Left ventricle myocardium inferior (tissue), 1 donor: ENCODE measurements at regions not wholly inside any gene's neighbourhood (a gene's known extent, or its start where the extent isn't known, plus 50 kb on each side); places are given as distances from the start of the nearest gene placed in this dataset.
A peak's percentile ranks its signal among the peaks of the same experiment; 100 is the strongest.

Source experiments
- DNase-seq: peaks from one replicate; pipeline ENCODE4 v3.0.0-alpha.2; 2020
- H3K27ac ChIP-seq: fragments of 200-600 bp; replicated peaks from 2 replicates; pipeline ENCODE4 v1.8.0; 2021
- H3K27me3 ChIP-seq: fragments of 200-600 bp; 2 replicates; pipeline ENCODE4 v1.8.0; 2021; ENCODE audit warnings: low read depth
- H3K36me3 ChIP-seq: fragments of 200-600 bp; 2 replicates; pipeline ENCODE4 v1.8.0; 2021
- H3K4me1 ChIP-seq: fragments of 200-600 bp; 2 replicates; pipeline ENCODE4 v1.8.0; 2021
- H3K4me3 ChIP-seq: fragments of 200-600 bp; 2 replicates; pipeline ENCODE4 v1.8.0; 2021; ENCODE audit warnings: mild to moderate bottlenecking, moderate library complexity
- H3K9me3 ChIP-seq: fragments of 200-600 bp; replicated peaks from 2 replicates; pipeline ENCODE4 v1.8.0; 2021
- intact Hi-C: fragments of 100-400 bp; cut with micrococcal nuclease; formaldehyde crosslinking; loops from one replicate; pipeline ENCODE4 v1.11.0; 2022
- TF ChIP-seq, protein P1 (sequence below): fragments of 200-600 bp; IDR thresholded peaks from 2 replicates; pipeline ENCODE4 v1.8.0; 2021; ENCODE audit warnings: antibody characterized with exemption, mild to moderate bottlenecking, borderline replicate concordance
- donor health status: DM: no; HTN: yes; CAD: no; lungs with severe emphysema.

DNA sequence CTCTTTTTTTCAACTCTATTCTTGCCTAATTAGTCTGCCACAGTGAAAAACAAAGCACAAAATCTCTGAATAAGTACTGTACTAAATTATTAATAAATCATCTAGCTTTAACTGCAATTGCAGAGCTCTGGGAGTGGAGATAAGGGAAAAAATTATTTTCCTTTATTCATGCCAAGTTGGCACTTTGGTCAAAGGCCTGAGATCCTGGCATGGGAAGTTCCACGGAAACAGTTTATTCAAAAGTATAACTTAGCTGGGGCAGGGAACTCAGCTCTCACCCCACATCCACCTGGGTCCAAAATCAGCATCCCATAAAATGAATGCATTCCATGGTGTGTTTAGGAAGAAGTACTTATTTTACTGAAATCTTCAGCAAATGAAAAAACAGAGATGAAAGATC lies 185.2 kb upstream of the APCDD1 start:
- no peak for DNase-seq
- H3K4me3 ChIP-seq: no peak overlapping the region
- H3K9me3 ChIP-seq: no peaks in the 10 kb centered on the region
- peaks cover 22% of the 10 kb centered on the region for H3K4me1 ChIP-seq
- no peaks in the 10 kb centered on the region for H3K27me3 ChIP-seq
- no peaks in the 10 kb centered on the region for H3K36me3 ChIP-seq
- H3K27ac ChIP-seq: peak overlapping the region; percentile 73
- TF ChIP-seq, protein P1, sequence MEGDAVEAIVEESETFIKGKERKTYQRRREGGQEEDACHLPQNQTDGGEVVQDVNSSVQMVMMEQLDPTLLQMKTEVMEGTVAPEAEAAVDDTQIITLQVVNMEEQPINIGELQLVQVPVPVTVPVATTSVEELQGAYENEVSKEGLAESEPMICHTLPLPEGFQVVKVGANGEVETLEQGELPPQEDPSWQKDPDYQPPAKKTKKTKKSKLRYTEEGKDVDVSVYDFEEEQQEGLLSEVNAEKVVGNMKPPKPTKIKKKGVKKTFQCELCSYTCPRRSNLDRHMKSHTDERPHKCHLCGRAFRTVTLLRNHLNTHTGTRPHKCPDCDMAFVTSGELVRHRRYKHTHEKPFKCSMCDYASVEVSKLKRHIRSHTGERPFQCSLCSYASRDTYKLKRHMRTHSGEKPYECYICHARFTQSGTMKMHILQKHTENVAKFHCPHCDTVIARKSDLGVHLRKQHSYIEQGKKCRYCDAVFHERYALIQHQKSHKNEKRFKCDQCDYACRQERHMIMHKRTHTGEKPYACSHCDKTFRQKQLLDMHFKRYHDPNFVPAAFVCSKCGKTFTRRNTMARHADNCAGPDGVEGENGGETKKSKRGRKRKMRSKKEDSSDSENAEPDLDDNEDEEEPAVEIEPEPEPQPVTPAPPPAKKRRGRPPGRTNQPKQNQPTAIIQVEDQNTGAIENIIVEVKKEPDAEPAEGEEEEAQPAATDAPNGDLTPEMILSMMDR: no peak
- intact Hi-C loops: no loop called here

DNA sequence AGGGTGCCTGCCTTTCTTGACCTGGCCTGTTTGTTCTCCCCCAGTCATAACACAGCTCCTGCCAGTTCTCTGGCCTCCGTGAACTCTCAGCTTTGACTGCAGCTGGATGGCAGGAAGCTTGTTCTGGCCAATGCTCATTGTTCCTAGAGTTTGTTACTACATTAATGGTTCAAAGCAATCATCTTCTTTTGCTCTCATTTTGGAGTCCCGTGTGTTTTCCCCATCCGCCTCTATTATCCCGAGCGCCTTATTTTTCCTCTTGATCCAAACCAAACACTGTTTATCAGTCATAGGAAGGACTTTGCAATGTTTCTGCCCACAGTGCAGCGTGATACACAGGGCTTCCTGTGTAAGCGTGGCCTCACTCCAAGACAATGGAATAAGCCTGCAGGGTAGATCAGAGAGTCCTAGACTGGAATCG lies 184.3 kb upstream of the APCDD1 start:
- H3K27ac ChIP-seq: peak overlapping the region; percentile 73
- intact Hi-C loops: no loop called here
- DNase-seq: peak; percentile 37

DNA sequence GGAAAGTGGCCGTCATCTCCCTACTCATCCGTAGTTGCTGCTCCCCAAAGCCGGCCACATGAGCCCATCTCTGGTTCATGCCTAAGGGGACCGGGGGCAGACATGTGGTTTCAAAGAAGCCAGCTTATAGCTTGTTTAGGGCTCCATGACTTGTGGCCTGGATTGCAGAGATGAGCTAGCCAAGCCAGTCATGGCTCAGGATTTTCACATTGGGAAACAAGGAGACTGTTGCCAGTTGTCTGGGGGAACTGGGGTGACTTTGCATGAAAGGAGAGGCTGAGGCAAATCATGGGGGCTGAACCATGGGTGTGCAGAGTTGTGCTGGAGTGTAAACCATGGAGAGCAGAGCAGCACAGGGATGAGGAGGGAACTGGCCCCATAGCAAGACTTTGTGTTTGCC lies 183.0 kb upstream of the APCDD1 start:
- Histone ChIP-seq H3K4me3 (no peak overlapping the region), H3K36me3 (no peaks in the 10 kb centered on the region), H3K27ac (no peak overlapping the region), H3K4me1 (peaks cover 22% of the 10 kb centered on the region), H3K9me3 (no peaks in the 10 kb centered on the region), H3K27me3 (no peaks in the 10 kb centered on the region)
- intact Hi-C loops: no loop called here
- no peak for DNase-seq
- TF ChIP-seq, protein P1: no peak

More for the DNA sequence above, 184.3 kb upstream of the APCDD1 start:
- no peaks in the 10 kb centered on the region for H3K27me3 ChIP-seq
- TF ChIP-seq, protein P1: no peak
- no peaks in the 10 kb centered on the region for H3K36me3 ChIP-seq
- no peak overlapping the region for H3K4me3 ChIP-seq
- H3K4me1 ChIP-seq: peaks cover 22% of the 10 kb centered on the region
- H3K9me3 ChIP-seq: no peaks in the 10 kb centered on the region

DNA sequence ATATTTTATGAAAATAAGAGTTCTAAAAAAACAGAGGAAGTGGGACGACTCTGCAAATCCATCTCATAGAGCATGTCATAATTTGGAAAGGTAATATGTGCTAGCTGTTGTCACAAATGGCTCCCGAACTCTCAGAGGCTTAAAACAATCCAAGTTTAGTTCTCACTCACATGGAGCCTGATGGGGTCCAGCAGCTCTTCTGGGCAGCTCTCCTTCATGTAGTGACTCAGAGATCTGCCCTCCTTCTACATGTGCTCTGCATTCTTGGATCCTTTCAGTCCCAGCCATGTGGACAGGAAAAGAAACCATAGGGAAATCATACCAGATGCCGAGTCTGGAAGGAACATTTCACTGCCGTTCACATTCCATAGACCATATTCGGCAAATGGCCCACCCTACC lies 180.1 kb upstream of the APCDD1 start:
- H3K4me1 ChIP-seq: peaks cover 15% of the 10 kb centered on the region
- H3K4me3 ChIP-seq: no peak overlapping the region
- TF ChIP-seq, protein P1: no peak
- H3K9me3 ChIP-seq: no peaks in the 10 kb centered on the region
- no peaks in the 10 kb centered on the region for H3K27me3 ChIP-seq
- peak overlapping the region; percentile 65 for H3K27ac ChIP-seq
- intact Hi-C loops: no loop called here
- no peaks in the 10 kb centered on the region for H3K36me3 ChIP-seq
- peak; percentile 37 for DNase-seq

DNA sequence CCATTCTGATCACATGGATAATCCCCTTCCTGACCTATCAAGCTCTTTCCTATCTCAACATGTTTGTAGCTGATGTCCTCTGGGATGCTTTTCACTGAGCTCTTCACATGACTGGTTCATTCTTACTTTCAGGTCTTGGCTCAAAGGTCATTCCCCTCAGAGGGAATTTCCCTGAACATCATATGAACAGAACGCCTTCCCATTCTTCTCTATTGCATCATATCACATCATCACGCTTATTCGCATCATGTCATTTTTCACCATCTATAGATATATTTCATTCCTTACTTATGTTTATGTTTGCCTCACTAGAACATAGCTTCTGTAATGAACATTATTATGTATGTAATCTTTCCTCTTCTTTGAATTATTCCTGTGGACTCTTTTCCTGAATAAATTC lies 178.9 kb upstream of the APCDD1 start:
- Histone ChIP-seq H3K36me3 (no peaks in the 10 kb centered on the region), H3K27me3 (no peaks in the 10 kb centered on the region), H3K9me3 (no peaks in the 10 kb centered on the region), H3K27ac (no peak overlapping the region), H3K4me3 (no peak overlapping the region), H3K4me1 (peaks cover 3% of the 10 kb centered on the region)
- TF ChIP-seq, protein P1: no peak
- intact Hi-C loops: no loop called here
- no peak for DNase-seq

GRCh38 chr18:10278265-10278664 lies 176.2 kb upstream of the APCDD1 start:
- Histone ChIP-seq H3K36me3 (no peaks in the 10 kb centered on the region), H3K4me3 (no peak overlapping the region), H3K9me3 (no peaks in the 10 kb centered on the region), H3K4me1 (no peaks in the 10 kb centered on the region), H3K27ac (no peak overlapping the region), H3K27me3 (no peaks in the 10 kb centered on the region)
- TF ChIP-seq, protein P1: no peak
- intact Hi-C loops: no loop called here
- DNase-seq: no peak
